ENCODE measurements at regions not wholly inside any gene's neighbourhood (a gene's known extent, or its start where the extent isn't known, plus 50 kb on each side); places are given as distances from the start of the nearest gene placed in this dataset.

GRCh38 chr2:128552141-128552805, 233.6 kb upstream of the HS6ST1 start:
- TF ChIP-seq POLR2AphosphoS5 (IDR thresholded peaks at IDR 0.05; ENCODE audit: low read depth, low read length), result no peak
- no peak for TF ChIP-seq SPI1 (IDR thresholded peaks at IDR 0.05; ENCODE audit: low read depth, low read length)
- no peak for TF ChIP-seq POLR2A (IDR thresholded peaks at IDR 0.05; ENCODE audit: low read depth, low read length)
- TF ChIP-seq TAF1 (IDR thresholded peaks at IDR 0.05; ENCODE audit: low read depth, low read length), result no peak
- no peak for TF ChIP-seq POU2F2 (IDR thresholded peaks at IDR 0.05; ENCODE audit: low read depth, low read length)
- TF ChIP-seq PAX5 (IDR thresholded peaks at IDR 0.05; ENCODE audit: insufficient read depth, low read length, severe bottlenecking), result no peak
